ENCODE measurements at regions not wholly inside any gene's neighbourhood (a gene's known extent, or its start where the extent isn't known, plus 50 kb on each side); places are given as distances from the start of the nearest gene placed in this dataset.

GRCh38 chr12:111086947-111087700 lies 166.7 kb upstream of the MYL2 start:
- TF ChIP-seq, protein P1, sequence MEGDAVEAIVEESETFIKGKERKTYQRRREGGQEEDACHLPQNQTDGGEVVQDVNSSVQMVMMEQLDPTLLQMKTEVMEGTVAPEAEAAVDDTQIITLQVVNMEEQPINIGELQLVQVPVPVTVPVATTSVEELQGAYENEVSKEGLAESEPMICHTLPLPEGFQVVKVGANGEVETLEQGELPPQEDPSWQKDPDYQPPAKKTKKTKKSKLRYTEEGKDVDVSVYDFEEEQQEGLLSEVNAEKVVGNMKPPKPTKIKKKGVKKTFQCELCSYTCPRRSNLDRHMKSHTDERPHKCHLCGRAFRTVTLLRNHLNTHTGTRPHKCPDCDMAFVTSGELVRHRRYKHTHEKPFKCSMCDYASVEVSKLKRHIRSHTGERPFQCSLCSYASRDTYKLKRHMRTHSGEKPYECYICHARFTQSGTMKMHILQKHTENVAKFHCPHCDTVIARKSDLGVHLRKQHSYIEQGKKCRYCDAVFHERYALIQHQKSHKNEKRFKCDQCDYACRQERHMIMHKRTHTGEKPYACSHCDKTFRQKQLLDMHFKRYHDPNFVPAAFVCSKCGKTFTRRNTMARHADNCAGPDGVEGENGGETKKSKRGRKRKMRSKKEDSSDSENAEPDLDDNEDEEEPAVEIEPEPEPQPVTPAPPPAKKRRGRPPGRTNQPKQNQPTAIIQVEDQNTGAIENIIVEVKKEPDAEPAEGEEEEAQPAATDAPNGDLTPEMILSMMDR (IDR thresholded peaks at IDR 0.05) = no peak
- TF ChIP-seq POLR2A (IDR thresholded peaks at IDR 0.05) (no peak), EP300 (IDR thresholded peaks at IDR 0.05) (no peak)

Measured in ovary (tissue), 3 donors.